ENCODE measurements at regions not wholly inside any gene's neighbourhood (a gene's known extent, or its start where the extent isn't known, plus 50 kb on each side); places are given as distances from the start of the nearest gene placed in this dataset.

- Histone ChIP-seq H3K27ac (no peak overlapping the region), H3K4me3 (no peak overlapping the region), H3K9me3 (no peaks in the 10 kb centered on the region), H3K4me1 (replicated peaks) (no peaks in the 10 kb centered on the region), H3K27me3 (replicated peaks; ENCODE audit: insufficient read depth) (no peaks in the 10 kb centered on the region), H3K36me3 (no peaks in the 10 kb centered on the region)
- no peak for DNase-seq (ENCODE audit: low spot score)
- WGBS, result 91% methylated on average over 6 of the region's 6 CpGs
- TF ChIP-seq, protein P1, sequence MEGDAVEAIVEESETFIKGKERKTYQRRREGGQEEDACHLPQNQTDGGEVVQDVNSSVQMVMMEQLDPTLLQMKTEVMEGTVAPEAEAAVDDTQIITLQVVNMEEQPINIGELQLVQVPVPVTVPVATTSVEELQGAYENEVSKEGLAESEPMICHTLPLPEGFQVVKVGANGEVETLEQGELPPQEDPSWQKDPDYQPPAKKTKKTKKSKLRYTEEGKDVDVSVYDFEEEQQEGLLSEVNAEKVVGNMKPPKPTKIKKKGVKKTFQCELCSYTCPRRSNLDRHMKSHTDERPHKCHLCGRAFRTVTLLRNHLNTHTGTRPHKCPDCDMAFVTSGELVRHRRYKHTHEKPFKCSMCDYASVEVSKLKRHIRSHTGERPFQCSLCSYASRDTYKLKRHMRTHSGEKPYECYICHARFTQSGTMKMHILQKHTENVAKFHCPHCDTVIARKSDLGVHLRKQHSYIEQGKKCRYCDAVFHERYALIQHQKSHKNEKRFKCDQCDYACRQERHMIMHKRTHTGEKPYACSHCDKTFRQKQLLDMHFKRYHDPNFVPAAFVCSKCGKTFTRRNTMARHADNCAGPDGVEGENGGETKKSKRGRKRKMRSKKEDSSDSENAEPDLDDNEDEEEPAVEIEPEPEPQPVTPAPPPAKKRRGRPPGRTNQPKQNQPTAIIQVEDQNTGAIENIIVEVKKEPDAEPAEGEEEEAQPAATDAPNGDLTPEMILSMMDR (IDR thresholded peaks at IDR 0.05), result no peak
- TF ChIP-seq POLR2AphosphoS5 (IDR thresholded peaks at IDR 0.05) (no peak), POLR2A (IDR thresholded peaks at IDR 0.05) (no peak)
- intact Hi-C loops (cut with DNase I), result no loop called here
Measured at GRCh38 chr14:83118029-83118428, 1584.4 kb upstream of the SEL1L start.

GRCh38 chr14:83120187-83120586 lies 1586.5 kb upstream of the SEL1L start:
- intact Hi-C loops (cut with DNase I), result no loop called here
- H3K9me3 ChIP-seq, result no peaks in the 10 kb centered on the region
- no peak for DNase-seq (ENCODE audit: low spot score)
- H3K27ac ChIP-seq, result no peak overlapping the region
- H3K4me1 ChIP-seq (replicated peaks), result no peaks in the 10 kb centered on the region
- TF ChIP-seq, protein P1 (IDR thresholded peaks at IDR 0.05), result no peak
- TF ChIP-seq POLR2AphosphoS5 (IDR thresholded peaks at IDR 0.05), result no peak
- TF ChIP-seq POLR2A (IDR thresholded peaks at IDR 0.05), result no peak
- H3K4me3 ChIP-seq, result no peak overlapping the region
- H3K27me3 ChIP-seq (replicated peaks; ENCODE audit: insufficient read depth), result no peaks in the 10 kb centered on the region
- no peaks in the 10 kb centered on the region for H3K36me3 ChIP-seq
- WGBS, result 95% methylated on average over 2 of the region's 2 CpGs

- Histone ChIP-seq H3K4me3 (no peak overlapping the region), H3K27me3 (replicated peaks; ENCODE audit: insufficient read depth) (no peaks in the 10 kb centered on the region), H3K9me3 (no peaks in the 10 kb centered on the region), H3K4me1 (replicated peaks) (no peaks in the 10 kb centered on the region), H3K27ac (no peak overlapping the region), H3K36me3 (no peaks in the 10 kb centered on the region)
- WGBS, result 89% methylated on average over 4 of the region's 4 CpGs
- TF ChIP-seq POLR2A (IDR thresholded peaks at IDR 0.05) (no peak), POLR2AphosphoS5 (IDR thresholded peaks at IDR 0.05) (no peak)
- TF ChIP-seq, protein P1 (IDR thresholded peaks at IDR 0.05), result no peak
- intact Hi-C loops (cut with DNase I), result no loop called here
- no peak for DNase-seq (ENCODE audit: low spot score)
Measured at GRCh38 chr14:83126076-83126475, 1592.4 kb upstream of the SEL1L start.

GRCh38 chr14:83128783-83129182 lies 1595.1 kb upstream of the SEL1L start:
- H3K4me1 ChIP-seq (replicated peaks), result no peaks in the 10 kb centered on the region
- DNase-seq (ENCODE audit: low spot score), result no peak
- intact Hi-C loops (cut with DNase I), result no loop called here
- no peaks in the 10 kb centered on the region for H3K9me3 ChIP-seq
- 46% methylated on average over 4 of the region's 4 CpGs for WGBS
- TF ChIP-seq POLR2AphosphoS5 (IDR thresholded peaks at IDR 0.05) (no peak), POLR2A (IDR thresholded peaks at IDR 0.05) (no peak)
- TF ChIP-seq, protein P1 (IDR thresholded peaks at IDR 0.05), result no peak
- H3K27ac ChIP-seq, result no peak overlapping the region
- H3K27me3 ChIP-seq (replicated peaks; ENCODE audit: insufficient read depth), result no peaks in the 10 kb centered on the region
- no peak overlapping the region for H3K4me3 ChIP-seq
- no peaks in the 10 kb centered on the region for H3K36me3 ChIP-seq

GRCh38 chr14:83129496-83129895 lies 1595.8 kb upstream of the SEL1L start:
- no peak for DNase-seq (ENCODE audit: low spot score)
- WGBS, result 93% methylated on average over 3 of the region's 3 CpGs
- Histone ChIP-seq H3K27ac (no peak overlapping the region), H3K4me1 (replicated peaks) (no peaks in the 10 kb centered on the region), H3K36me3 (no peaks in the 10 kb centered on the region), H3K27me3 (replicated peaks; ENCODE audit: insufficient read depth) (no peaks in the 10 kb centered on the region), H3K9me3 (no peaks in the 10 kb centered on the region), H3K4me3 (no peak overlapping the region)
- TF ChIP-seq, protein P1 (IDR thresholded peaks at IDR 0.05), result no peak
- no peak for TF ChIP-seq POLR2A (IDR thresholded peaks at IDR 0.05)
- no peak for TF ChIP-seq POLR2AphosphoS5 (IDR thresholded peaks at IDR 0.05)
- intact Hi-C loops (cut with DNase I), result no loop called here

All from prostate gland (tissue), 2 donors.